ENCODE measurements at regions not wholly inside any gene's neighbourhood (a gene's known extent, or its start where the extent isn't known, plus 50 kb on each side); places are given as distances from the start of the nearest gene placed in this dataset.

DNA sequence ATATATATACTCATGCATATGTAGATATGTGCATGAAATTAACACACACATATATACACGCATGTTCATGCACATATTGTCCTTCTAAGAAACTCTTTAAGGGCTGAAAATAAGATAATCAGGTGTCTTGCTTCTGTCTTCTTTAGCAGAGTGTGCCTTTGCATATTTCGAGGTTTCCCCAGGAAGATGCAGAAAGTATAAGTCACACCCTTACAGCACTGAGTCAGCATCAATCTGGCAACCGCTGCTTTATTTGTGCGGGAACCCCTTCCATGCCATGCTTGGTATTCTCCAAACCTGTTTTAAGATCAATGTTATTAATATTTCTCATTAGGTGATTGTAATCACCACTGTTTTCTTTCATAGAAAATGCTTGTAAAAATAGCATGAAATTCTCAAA, 557.9 kb downstream of the CAAP1 start:
- Mint-ChIP-seq H3K4me3 (ENCODE audit: unreplicated experiment) (no peak overlapping the region), H3K36me3 (ENCODE audit: low read depth, unreplicated experiment) (no peaks in the 10 kb centered on the region), H3K27ac (ENCODE audit: unreplicated experiment) (no peak overlapping the region), H3K9me3 (ENCODE audit: unreplicated experiment) (no peaks in the 10 kb centered on the region), H3K4me1 (ENCODE audit: low read depth, unreplicated experiment) (peaks cover 3% of the 10 kb centered on the region), H3K27me3 (ENCODE audit: low read depth, unreplicated experiment) (no peaks in the 10 kb centered on the region)
- Histone ChIP-seq H3K9ac (ENCODE audit: low read length) (no peak overlapping the region), H3K27ac (ENCODE audit: low read depth, low read length) (no peak overlapping the region), H3K4me1 (ENCODE audit: insufficient read depth, low read length) (no peaks in the 10 kb centered on the region), H3K27me3 (ENCODE audit: insufficient read depth, low read length) (no peaks in the 10 kb centered on the region), H3K4me3 (ENCODE audit: insufficient read depth, low read depth, low read length) (no peak overlapping the region), H3K4me2 (ENCODE audit: low read length) (no peak overlapping the region), H2AFZ (ENCODE audit: low read depth, low read length) (no peak overlapping the region), H3K79me2 (ENCODE audit: insufficient read depth, low read length) (no peaks in the 10 kb centered on the region), H3K36me3 (ENCODE audit: insufficient read depth, low read length) (no peaks in the 10 kb centered on the region), H3K9me3 (ENCODE audit: insufficient read depth, low read depth, low read length) (no peaks in the 10 kb centered on the region), H4K20me1 (ENCODE audit: insufficient read depth, low read length) (no peaks in the 10 kb centered on the region)
- FAIRE-seq (no peak), DNase-seq (ENCODE audit: low read depth) (no peak)
- TF ChIP-seq CTCF (IDR thresholded peaks at IDR 0.05; ENCODE audit: insufficient read depth, low read depth, low read length) (no peak), EZH2 (IDR thresholded peaks at IDR 0.05; ENCODE audit: insufficient read depth, low read length) (no peak)

DNA sequence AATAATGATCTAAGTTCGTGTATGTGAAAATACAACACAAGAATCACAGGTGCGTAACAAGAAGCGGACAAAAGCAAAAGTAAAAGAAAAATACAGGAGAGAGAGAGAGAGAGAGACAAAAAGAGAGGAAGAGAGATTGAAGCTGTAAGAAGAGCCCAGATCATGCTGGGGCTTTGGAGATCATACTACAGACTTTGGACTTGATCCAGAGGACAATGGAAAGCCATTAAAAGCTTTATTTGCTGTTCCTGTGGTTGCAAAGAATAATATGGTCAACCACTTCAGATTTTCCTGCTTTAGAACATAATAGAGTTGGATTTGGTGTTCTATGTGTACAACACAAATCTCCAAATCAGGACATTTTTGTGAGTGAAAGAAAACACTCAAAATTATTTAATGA, 561.4 kb downstream of the CAAP1 start:
- H3K4me1 ChIP-seq (ENCODE audit: insufficient read depth, low read length), result no peaks in the 10 kb centered on the region
- H3K4me2 ChIP-seq (ENCODE audit: low read length), result no peak overlapping the region
- H3K27me3 ChIP-seq (ENCODE audit: insufficient read depth, low read length), result no peaks in the 10 kb centered on the region
- TF ChIP-seq CTCF (IDR thresholded peaks at IDR 0.05; ENCODE audit: insufficient read depth, low read depth, low read length), result no peak
- no peak for TF ChIP-seq EZH2 (IDR thresholded peaks at IDR 0.05; ENCODE audit: insufficient read depth, low read length)
- H3K4me3 ChIP-seq (ENCODE audit: insufficient read depth, low read depth, low read length), result no peak overlapping the region
- no peak for DNase-seq (ENCODE audit: low read depth)
- H3K27ac ChIP-seq (ENCODE audit: low read depth, low read length), result no peak overlapping the region
- Mint-ChIP-seq H3K4me3 (ENCODE audit: unreplicated experiment) (no peak overlapping the region), H3K27me3 (ENCODE audit: low read depth, unreplicated experiment) (no peaks in the 10 kb centered on the region), H3K4me1 (ENCODE audit: low read depth, unreplicated experiment) (peaks cover 7% of the 10 kb centered on the region), H3K27ac (ENCODE audit: unreplicated experiment) (no peak overlapping the region), H3K9me3 (ENCODE audit: unreplicated experiment) (no peaks in the 10 kb centered on the region), H3K36me3 (ENCODE audit: low read depth, unreplicated experiment) (no peaks in the 10 kb centered on the region)
- peak; percentile 37 for FAIRE-seq
- no peak overlapping the region for H3K9ac ChIP-seq (ENCODE audit: low read length)
- no peak overlapping the region for H2AFZ ChIP-seq (ENCODE audit: low read depth, low read length)
- no peaks in the 10 kb centered on the region for H3K9me3 ChIP-seq (ENCODE audit: insufficient read depth, low read depth, low read length)
- H3K36me3 ChIP-seq (ENCODE audit: insufficient read depth, low read length), result no peaks in the 10 kb centered on the region
- no peaks in the 10 kb centered on the region for H4K20me1 ChIP-seq (ENCODE audit: insufficient read depth, low read length)
- no peaks in the 10 kb centered on the region for H3K79me2 ChIP-seq (ENCODE audit: insufficient read depth, low read length)

GRCh38 chr9:26329974-26330373, 562.6 kb downstream of the CAAP1 start:
- Histone ChIP-seq H3K4me3 (ENCODE audit: insufficient read depth, low read depth, low read length) (no peak overlapping the region), H3K4me2 (ENCODE audit: low read length) (no peak overlapping the region), H3K79me2 (ENCODE audit: insufficient read depth, low read length) (no peaks in the 10 kb centered on the region), H3K27ac (ENCODE audit: low read depth, low read length) (no peak overlapping the region), H2AFZ (ENCODE audit: low read depth, low read length) (no peak overlapping the region), H3K9ac (ENCODE audit: low read length) (no peak overlapping the region), H4K20me1 (ENCODE audit: insufficient read depth, low read length) (no peaks in the 10 kb centered on the region), H3K9me3 (ENCODE audit: insufficient read depth, low read depth, low read length) (no peaks in the 10 kb centered on the region), H3K27me3 (ENCODE audit: insufficient read depth, low read length) (no peaks in the 10 kb centered on the region), H3K4me1 (ENCODE audit: insufficient read depth, low read length) (no peaks in the 10 kb centered on the region), H3K36me3 (ENCODE audit: insufficient read depth, low read length) (no peaks in the 10 kb centered on the region)
- Mint-ChIP-seq H3K4me1 (ENCODE audit: low read depth, unreplicated experiment) (peaks cover 17% of the 10 kb centered on the region), H3K9me3 (ENCODE audit: unreplicated experiment) (no peaks in the 10 kb centered on the region), H3K36me3 (ENCODE audit: low read depth, unreplicated experiment) (no peaks in the 10 kb centered on the region), H3K4me3 (ENCODE audit: unreplicated experiment) (no peak overlapping the region), H3K27me3 (ENCODE audit: low read depth, unreplicated experiment) (no peaks in the 10 kb centered on the region), H3K27ac (ENCODE audit: unreplicated experiment) (no peak overlapping the region)
- FAIRE-seq (no peak), DNase-seq (ENCODE audit: low read depth) (no peak)
- TF ChIP-seq EZH2 (IDR thresholded peaks at IDR 0.05; ENCODE audit: insufficient read depth, low read length) (no peak), CTCF (IDR thresholded peaks at IDR 0.05; ENCODE audit: insufficient read depth, low read depth, low read length) (no peak)
